AG04449 (cell line): ENCODE measurements at regions not wholly inside any gene's neighbourhood (a gene's known extent, or its start where the extent isn't known, plus 50 kb on each side); places are given as distances from the start of the nearest gene placed in this dataset.

Source experiments
- CTCF ChIA-PET: fragments of 350-600 bp; formaldehyde crosslinking; extraction: SDS; loops from one replicate; lab custom pipeline; 2021; ENCODE audit warnings: antibody characterized with exemption; lab: Yijun Ruan, JAX
- POLR2A ChIA-PET: fragments of 400-600, 350-600 bp; formaldehyde crosslinking; extraction: SDS; loops from one replicate; lab custom pipeline; 2020; ENCODE audit warnings: antibody characterized with exemption, inconsistent platforms; lab: Yijun Ruan, JAX
- DNase-seq: peaks from one replicate; pipeline ENCODE4 v3.0.0-alpha.2; 2010; ENCODE audit warnings: low read depth, low spot score
- H3K4me3 ChIP-seq: 2 replicates; pipeline ENCODE4 v1.5.1; 2011; ENCODE audit warnings: low read depth, mild to moderate bottlenecking, control low read depth, low read length
- CTCF ChIP-seq: IDR thresholded peaks from one replicate; pipeline ENCODE4 v1.5.1; 2011; ENCODE audit warnings: mild to moderate bottlenecking, moderate library complexity, low read length, control low read depth, inconsistent platforms; ENCODE audit not compliant: insufficient read depth; ENCODE audit errors: missing control alignments

GRCh38 chrX:134115270-134115669 is 121.7 kb upstream of the CCDC160 start:
- no peak overlapping the region for H3K4me3 ChIP-seq
- ChIA-PET CTCF (no interaction called here), POLR2A (no interaction called here)
- no peak for TF ChIP-seq CTCF
- no peak for DNase-seq

- no peak for DNase-seq
- POLR2A ChIA-PET: no interaction called here
- H3K4me3 ChIP-seq: no peak overlapping the region
- TF ChIP-seq CTCF: no peak
- CTCF ChIA-PET: no interaction called here
These were observed 99.6 kb upstream of the CCDC160 start for GRCh38 chrX:134137341-134137740.

- POLR2A ChIA-PET: no interaction called here
- no peak for DNase-seq
- CTCF ChIA-PET: no interaction called here
- H3K4me3 ChIP-seq: no peak overlapping the region
- TF ChIP-seq CTCF: no peak
These were observed 97.9 kb upstream of the CCDC160 start for GRCh38 chrX:134139090-134139489.

GRCh38 chrX:134144231-134144630 is 92.8 kb upstream of the CCDC160 start:
- DNase-seq: no peak
- ChIA-PET CTCF (interaction anchor here (0.8 to 1.5 kb wide), 4 partner anchors 18 to 447 kb away, joined by 3 to 5 read pairs (median 4); no protein-coding TSS in a partner anchor), POLR2A (no interaction called here)
- TF ChIP-seq CTCF: peak; percentile 2
- no peak overlapping the region for H3K4me3 ChIP-seq

GRCh38 chrX:134146493-134146892 is 90.5 kb upstream of the CCDC160 start:
- no peak for TF ChIP-seq CTCF
- H3K4me3 ChIP-seq: no peak overlapping the region
- ChIA-PET CTCF (no interaction called here), POLR2A (no interaction called here)
- no peak for DNase-seq

GRCh38 chrX:134148172-134148692 is 88.8 kb upstream of the CCDC160 start:
- no peak for DNase-seq
- no peak for TF ChIP-seq CTCF
- H3K4me3 ChIP-seq: no peak overlapping the region
- POLR2A ChIA-PET: no interaction called here
- CTCF ChIA-PET: no interaction called here
